SK-N-MC (cell line): ENCODE measurements at regions not wholly inside any gene's neighbourhood (a gene's known extent, or its start where the extent isn't known, plus 50 kb on each side); places are given as distances from the start of the nearest gene placed in this dataset.

Experiments
- EZH2 ChIP-seq: fragments of 200-600 bp; sonication (generic); IDR thresholded peaks from one replicate; pipeline ENCODE4 v1.6.1; 2017; ENCODE audit warnings: antibody characterized with exemption
- POLR2AphosphoS5 ChIP-seq: IDR thresholded peaks from 2 replicates; pipeline ENCODE4 v1.6.1; 2012; ENCODE audit warnings: mild to moderate bottlenecking, low read depth, low read length, borderline replicate concordance

DNA sequence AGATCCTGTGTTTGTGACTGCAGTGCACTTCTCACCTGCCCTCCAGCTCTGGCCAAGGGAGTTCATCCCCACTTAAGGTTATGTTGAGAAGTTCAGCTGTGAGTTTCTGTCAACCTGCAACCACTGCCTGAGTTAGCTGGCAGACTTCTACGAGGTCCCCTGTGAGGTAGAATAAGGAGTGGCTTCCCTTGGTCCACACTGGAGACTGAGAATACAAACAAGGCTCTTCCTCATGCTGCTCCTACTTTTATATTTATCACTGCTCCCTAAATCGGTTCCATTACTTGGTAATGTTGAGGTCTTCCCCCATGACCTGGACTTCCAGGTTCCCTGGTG lies 353.2 kb upstream of the CWC22 start:
- TF ChIP-seq EZH2 (no peak), POLR2AphosphoS5 (no peak)
